Stimulated activated CD4-positive, alpha-beta T cell treated with anti-CD3 and anti-CD28 coated beads, Interleukin-1b, Interleukin-23, amount 100 ng/mL, for 1 hour (primary cell): ENCODE measurements at regions not wholly inside any gene's neighbourhood (a gene's known extent, or its start where the extent isn't known, plus 50 kb on each side); places are given as distances from the start of the nearest gene placed in this dataset.
A peak's percentile ranks its signal among the peaks of the same experiment; 100 is the strongest.
"Not testable (repeated sequence)": the region's sequence is repeated elsewhere in the genome, so short reads cannot be mapped to it uniquely, and the experiment has no call there.

ENCODE experiments used
- DNase-seq, 2 donors: peaks; one replicate each; pipeline ENCODE4 v3.0.0-alpha.2; 2020; ENCODE audit warnings: low read depth in 2 of 2

DNA sequence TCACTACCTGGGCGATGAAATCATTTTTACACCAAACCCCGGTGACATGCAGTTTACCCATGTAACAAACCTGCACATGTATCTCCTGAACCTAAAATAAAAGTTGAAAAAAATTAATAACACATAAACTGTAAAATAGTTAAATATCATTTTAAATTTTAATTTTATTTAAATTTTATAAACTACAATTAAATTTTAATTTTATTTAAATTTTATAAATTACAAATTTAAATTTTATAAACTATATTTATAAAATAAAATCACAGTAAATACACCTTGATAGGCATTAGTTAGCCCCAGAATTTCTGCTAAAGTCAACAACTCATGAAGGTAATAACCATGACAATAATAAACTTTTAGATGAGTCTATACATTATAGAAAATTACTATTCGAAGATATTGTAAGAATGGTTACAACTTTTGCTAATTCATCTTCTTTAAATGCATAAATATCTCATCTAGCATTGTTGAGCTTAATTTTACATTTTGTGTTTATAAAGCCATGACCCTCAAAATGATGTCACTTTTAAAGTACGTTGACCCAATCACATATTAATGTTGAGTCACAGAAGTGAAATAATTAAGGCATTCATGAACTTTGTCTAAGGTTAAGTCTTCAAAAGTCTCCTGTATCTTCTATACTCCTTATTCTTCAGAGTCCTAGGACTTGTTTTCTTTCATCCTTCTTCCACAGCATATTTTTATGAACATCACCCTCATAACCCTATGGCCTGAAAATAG is 755.8 kb upstream of the LCORL start:
- no peak for DNase-seq

- no peak for DNase-seq
These were observed 746.4 kb upstream of the LCORL start for GRCh38 chr4:18767921-18768320.

- DNase-seq, result no peak
These were observed 735.1 kb upstream of the LCORL start for GRCh38 chr4:18756671-18757070.

- no peak for DNase-seq
These were observed 732.6 kb upstream of the LCORL start for GRCh38 chr4:18754180-18754579.

DNA sequence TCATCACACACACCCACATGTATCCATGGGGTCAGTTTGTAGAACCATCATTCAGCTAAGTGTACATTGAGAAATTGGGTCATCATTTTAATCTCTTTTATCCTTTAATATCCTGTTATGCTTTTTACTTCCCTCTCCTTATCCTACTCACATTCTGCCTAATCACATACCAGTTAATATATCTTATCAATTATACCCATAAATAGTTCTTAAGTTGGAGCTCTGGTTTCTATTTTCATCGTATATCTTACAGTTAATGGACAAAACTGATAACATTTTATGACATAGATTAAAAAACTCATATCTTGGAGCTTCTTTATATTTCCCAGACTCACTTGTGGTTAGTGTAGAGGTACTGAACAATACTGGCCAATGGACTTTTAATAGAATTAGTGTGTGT is 729.5 kb upstream of the LCORL start:
- DNase-seq, result no peak

- DNase-seq, result no peak
These were observed 727.8 kb upstream of the LCORL start for GRCh38 chr4:18749391-18749790.

GRCh38 chr4:18736551-18736950 is 715.0 kb upstream of the LCORL start:
- DNase-seq, result no peak

- no peak for DNase-seq
These were observed 714.2 kb upstream of the LCORL start for GRCh38 chr4:18735740-18736268.

- DNase-seq, result no peak
These were observed 712.9 kb upstream of the LCORL start for GRCh38 chr4:18734405-18734804.

GRCh38 chr4:18733961-18734360 is 712.4 kb upstream of the LCORL start:
- DNase-seq, result no peak

- DNase-seq, result no peak
These were observed 701.2 kb upstream of the LCORL start for GRCh38 chr4:18722748-18723191.

DNA sequence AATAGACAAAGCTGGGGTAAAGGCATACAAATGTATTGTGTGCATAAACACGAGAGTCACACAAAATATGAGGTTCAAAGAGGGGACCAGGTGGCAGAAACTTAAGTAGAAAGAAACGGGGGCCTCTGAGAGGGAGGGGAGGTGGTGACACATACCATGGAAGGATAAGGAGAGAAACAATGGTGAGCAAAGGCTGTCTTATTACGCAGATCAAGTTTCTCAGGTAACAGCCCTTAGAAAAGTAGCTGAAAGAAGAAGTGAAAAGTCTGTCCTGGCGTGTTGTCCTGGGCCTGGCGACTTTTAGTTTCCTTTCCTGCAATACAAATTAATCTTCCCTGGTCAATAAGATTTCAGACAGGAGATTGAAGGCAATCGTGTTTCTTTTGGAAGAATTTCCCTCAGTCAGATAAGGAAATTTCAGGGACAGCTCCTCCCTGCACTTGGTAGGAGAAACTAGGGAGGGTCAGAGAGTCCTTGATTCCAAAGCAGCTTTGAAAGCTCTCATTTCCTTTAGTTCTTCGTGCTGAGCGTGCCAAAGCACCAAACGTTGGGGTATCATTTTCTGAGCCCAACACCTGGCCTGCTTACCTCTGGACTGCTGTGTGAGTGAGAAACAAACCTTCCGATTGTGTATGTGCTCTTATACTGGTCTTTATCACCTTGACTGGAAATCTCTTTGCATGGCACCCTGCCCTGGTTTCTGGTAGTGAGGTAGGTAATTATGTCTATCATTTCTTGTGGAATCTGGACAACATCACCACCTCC is 676.7 kb upstream of the LCORL start:
- no peak for DNase-seq

DNA sequence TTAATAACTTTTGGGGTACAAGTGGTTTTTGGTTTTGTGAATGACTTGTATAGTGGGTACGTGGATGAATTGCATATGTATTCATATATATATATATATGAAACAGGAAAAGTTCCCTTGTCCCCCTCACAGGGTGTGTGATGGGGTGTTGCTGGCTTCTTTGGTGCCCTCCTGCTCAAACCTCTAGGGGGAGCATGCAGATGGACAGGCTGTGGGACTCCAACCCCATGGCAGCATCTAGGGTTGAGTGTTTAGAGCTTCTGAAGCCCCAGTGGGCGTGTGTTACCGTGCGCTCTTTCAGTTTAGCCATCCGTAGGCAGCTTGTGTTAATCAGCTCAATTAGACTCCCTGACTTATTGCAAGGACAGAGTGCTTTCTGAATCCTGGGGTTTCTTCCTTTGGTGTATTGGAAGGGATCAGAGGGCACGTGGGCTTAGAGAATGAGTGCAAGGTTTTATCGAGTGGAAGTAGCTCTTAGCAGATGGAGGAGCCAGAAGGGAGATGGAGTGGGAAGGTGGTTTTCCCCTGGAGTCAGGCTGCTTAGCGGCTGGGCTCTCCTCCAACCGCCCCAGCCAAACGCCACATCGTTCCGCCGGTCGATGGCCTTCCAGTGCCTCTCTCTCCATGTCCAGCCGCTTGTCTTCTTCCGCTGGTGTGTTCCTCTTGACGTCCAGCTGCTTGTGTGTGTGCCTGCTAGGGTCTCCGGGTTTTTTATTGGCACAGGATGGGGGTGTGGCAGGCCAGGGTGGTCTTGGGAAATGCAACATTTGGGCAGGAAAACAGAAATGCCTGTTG is 674.4 kb upstream of the LCORL start:
- no peak for DNase-seq

GRCh38 chr4:18691431-18692200 is 670.1 kb upstream of the LCORL start:
- DNase-seq, result no peak

GRCh38 chr4:18690291-18690955 is 668.9 kb upstream of the LCORL start:
- no peak for DNase-seq

DNA sequence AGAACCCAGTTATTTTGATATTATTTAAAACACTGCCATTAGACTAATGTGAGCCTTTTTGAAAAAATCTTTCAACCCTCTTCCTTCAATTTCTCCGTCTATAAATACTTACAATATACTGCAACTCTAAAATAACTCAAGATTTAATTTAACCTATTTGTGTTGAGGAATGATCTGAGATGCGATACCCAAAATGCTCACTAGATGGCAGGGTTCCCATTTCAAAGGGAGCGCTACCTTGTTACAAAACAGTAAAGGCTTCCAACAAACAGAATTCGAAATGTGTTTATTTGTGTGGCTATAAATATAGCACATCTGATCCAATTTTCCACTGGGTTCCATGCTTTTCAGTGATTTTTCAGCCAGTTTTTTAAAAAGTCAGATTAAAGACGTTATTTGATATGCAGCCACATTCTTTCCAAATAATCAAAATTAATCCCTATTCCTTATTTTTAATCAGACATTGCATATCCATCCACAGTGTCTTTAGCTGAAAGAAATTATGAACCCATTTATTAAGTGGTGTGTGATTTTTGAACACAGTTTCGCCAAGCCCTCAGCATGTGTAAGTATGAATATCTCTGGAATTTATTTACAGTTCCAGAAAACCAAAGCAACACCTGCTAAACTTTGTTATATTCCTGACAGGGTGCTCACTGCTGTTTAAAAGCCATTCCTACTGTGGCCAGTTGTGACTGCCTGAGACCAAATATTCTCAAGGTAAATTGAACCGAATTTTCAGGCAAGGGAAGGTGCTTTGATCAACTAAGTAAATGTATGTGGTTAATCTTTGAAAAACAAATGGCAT is 668.0 kb upstream of the LCORL start:
- DNase-seq, result peak; percentile 1

- DNase-seq, result not testable (repeated sequence)
These were observed 666.8 kb upstream of the LCORL start for GRCh38 chr4:18688351-18688750.

DNA sequence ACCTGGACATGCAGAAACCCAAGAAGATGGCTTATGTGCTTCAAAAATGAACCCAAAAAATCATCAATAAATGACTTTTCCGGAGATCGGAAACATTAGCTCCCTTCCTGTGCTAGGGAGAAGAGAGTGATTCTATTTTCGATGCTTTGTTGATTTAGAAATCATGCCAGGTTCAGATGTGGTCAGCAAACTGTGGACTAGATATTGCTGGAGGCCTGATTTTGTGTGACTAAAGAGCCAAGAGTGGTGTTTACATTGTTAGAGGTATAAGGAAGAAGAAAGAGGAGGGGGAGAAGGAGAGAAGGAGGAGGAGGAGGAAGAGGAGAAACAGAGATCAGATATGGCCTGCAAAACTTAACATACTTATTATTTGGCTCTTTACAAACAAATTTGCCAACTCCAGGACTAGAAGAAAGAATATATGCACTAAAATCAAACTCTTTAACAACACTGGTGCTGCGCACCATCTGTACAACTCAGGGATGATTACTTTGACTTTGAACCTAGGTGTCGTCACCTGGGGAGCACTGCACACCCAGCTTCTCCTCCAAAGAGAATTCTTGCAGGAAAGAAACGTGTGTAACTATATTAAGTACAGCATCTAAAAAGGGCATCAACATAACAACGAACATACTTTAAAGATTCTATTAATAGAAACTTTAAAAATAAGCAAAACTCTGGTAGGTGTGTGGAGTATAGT is 664.9 kb upstream of the LCORL start:
- DNase-seq, result no peak

GRCh38 chr4:18684932-18685331 is 663.4 kb upstream of the LCORL start:
- DNase-seq, result no peak
